ENCODE measurements at regions not wholly inside any gene's neighbourhood (a gene's known extent, or its start where the extent isn't known, plus 50 kb on each side); places are given as distances from the start of the nearest gene placed in this dataset.

DNA sequence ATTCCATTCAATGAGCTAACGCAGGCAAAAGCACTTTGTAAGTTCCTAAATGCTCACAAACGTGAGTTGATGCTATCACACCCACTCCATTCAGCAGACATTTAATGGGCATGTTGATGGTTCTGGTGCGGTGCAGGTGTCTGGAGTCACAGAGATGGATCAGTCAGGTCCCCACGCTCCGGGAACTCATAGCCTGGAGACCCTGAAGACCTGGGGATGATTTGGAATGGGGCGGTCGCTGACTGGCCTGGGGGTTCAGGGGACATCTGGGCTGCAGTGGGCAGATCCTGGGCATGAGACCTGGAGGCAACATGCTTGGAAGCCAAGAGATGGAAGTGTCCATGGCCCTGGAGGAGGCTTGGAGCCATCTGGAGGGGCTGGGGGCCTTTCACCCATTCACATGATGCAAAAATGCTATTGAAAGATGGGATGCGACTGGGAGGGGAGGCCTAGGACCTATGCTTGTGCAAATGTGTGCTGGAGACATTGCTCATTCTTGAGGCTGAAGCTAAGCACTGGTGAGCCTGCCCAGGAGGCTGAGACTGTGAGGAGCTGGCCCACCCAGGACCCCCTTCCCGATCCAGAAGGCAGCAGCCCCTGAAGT, 522.6 kb downstream of the GLRX3 start:
- DNase-seq (ENCODE audit: low read depth in 3 of 3): no peak

DNA sequence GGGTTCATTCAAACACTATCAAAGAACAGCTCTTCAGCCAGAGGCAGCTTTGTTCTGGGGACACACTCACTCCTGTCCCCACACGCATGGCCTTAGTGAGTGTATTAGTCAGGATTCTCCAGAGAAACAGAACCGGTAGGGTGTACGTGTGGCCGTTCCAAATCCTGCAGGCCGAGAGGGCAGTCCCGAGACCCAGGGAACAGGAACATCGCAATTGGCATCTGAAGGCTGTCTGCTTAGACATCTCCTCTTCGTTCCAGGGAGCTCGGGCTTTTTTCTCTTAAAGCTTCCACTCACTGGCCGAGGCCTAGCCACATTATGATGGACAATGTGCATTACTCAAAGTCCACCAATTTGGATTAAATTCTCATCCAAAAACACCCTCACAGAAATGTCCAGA, 523.3 kb downstream of the GLRX3 start:
- no peak for DNase-seq (ENCODE audit: low read depth in 3 of 3)

DNA sequence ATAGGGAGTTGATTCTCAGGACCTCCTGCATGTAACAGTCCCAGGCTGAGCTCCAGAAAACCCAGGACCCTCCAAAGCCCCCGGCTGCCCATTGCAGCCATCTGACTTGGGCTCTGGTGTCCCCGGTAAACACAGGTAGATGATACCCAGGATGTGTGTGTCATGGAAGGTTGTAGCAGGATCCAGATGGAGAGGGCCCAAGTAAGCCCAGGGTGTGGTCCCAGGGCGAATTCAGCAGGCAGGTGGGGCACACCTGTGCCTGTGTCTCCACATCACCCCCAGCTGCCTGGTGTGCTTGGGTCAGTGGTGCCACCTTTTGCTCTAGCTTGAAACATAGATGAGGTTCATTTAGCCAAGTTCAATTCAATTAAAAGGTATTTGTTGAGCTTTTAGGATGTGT, 524.1 kb downstream of the GLRX3 start:
- DNase-seq (ENCODE audit: low read depth in 3 of 3): no peak

DNA sequence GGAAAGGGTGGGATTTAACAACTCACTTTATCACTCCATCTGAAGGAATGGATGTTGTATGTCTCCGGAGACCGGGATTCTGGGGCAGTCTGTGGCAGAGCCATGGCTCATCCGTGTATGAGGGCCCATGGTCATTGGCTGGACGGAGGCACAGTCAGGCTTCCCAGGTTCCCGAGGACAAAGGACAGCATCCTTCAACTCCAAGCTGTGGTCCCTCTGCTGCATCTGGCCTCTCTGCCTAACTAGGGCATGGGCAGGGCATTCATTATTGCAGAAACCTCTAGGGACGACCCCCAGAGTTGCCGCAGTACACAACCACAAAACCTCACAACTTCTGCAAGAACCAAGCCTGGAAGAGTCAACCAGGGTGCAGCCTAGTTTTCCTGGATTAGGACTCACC, 525.2 kb downstream of the GLRX3 start:
- DNase-seq (ENCODE audit: low read depth in 3 of 3): no peak

DNA sequence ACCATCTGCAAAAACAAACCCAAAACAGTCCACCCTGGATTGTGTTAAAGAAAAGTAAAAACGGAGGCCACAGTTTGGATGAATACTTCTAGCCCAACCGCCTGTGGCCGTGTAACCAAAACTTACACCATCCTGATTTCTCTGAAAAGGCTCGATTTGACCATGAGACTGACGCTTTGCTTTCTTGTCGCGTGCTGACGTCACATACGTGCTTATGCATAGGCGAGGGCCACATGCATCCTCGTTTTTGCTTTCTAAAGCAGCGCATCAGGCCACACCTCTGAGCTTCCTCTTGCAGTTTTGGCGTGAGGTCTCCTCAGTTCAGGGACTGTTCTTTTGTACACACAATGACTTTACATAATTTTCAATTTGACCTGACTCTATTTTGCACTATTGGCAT, 526.6 kb downstream of the GLRX3 start:
- no peak for DNase-seq (ENCODE audit: low read depth in 3 of 3)

DNA sequence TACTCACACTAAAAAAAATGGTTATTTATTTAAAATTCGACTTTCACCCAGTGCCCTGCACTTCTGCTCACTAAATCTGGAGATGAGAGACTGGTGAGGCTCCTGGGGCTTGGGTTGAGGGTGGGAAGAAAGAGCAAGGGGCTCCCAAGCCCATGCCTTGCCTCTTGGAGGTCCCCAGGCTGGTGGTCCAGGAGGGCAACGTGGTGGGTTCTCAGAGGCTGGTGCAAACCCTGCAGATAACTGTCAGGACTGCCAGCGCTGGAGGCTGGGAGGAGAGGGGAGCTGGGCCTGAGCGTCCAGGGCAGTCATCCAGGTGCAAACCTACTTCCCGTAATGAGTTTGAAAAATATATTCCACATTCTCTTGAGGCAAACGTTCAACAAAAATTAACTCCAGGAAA, 528.3 kb downstream of the GLRX3 start:
- DNase-seq (ENCODE audit: low read depth in 3 of 3): no peak

DNA sequence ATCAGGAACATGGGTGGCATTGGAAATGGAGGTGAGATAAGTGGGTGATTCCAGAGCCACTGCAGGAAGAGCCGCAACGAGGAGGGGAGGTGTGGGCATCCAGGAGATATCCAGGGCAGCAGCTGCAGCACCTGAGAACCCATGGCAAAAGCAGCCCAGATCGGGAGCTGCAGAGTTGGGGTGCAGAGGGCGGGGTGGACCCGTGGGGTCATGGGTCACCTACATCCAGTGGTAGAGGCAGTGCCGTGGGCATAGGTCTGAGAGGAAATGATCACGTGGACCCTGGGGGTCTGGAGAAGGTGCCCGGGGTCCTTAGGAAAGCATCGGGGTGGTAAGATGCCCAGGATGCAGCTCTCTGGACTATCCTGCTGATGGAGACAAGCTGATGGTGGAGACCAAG, 530.0 kb downstream of the GLRX3 start:
- no peak for DNase-seq (ENCODE audit: low read depth in 3 of 3)

DNA sequence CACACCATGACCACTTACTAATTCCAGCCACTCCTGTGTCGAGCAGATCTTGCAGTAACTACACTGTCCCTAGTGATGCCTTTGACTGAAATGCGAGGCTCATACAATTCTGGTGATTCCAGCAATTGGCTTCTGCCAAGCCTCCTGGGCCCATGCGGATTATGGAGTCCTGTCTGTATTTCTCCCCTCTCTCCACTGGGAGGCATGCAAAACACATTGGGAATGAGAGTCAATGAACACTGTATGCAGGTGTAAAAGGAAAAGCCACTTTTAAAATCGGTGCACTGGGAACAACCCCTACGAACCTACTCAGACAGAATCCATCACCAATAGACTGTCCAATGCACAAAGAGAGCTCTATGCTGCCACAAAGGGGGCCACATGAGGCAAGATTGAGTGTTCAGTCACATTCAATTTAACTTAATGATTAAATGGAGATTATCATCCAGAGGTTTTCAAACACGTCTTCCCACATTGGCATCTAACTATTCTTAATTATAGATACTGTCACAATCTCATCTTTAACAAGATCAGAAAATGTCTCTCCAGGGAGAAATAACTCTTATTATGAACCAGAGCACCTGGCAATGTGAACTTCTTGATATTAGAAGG, 550.6 kb downstream of the GLRX3 start:
- no peak for DNase-seq (ENCODE audit: low read depth in 3 of 3)

DNA sequence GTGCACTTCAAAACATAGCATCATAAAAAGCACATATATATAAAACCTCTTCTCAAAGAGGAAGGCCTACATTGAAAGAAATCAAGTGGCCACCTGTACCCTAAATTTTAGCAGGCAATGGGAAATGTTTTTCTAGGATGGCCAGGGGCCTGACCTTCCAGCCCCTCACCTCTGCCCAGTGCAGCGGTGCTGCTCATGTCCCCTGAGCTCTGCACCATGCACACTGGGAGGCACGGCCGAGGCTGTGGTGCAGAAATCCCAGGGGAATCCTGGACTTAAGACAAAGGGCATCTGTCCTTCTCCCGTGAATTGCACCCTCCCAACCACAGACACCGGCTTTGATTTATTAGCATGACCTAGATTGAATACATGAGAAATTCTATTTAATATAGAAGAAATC, 551.4 kb downstream of the GLRX3 start:
- no peak for DNase-seq (ENCODE audit: low read depth in 3 of 3)

DNA sequence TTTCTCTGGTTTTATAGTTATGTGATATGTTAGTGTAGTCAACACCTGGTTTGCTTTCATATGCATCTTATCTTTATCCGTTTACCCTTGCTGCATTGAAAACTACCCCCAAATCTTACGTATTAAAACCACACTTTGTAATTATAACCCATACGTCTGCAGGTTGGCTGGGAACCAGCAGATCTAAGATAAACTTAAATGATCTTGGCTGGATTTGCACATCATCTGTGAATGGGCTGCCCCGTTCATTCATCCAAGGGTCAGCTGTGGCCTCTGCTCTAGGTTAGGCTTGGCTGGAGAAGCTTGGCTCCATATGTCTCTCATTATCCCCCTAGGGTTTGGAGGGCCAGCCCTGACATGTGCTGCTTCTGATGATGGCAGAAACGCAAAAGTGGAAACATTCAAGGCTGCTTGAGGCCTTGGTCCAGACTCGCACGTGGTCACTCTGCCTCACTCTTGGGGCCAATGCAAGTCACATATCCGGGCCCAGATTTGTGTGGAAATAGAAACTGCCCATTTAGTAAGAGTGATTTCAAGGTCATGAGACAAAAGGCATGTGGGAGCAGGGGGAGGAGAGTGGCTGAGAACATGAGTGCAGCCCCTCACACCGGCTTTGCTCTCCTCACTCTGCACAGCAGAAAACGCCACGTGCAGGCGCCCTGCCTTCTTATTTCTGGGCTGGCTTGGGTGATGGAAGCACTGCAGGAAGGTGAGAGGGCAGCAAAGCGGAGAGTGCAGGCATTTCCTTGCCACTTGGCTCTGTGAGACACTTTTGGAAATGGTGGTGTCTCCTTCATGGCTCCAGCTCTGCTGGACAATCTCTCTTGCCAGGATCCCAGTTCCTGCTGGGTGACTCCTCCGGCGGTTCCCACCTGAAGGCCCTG, 553.8 kb downstream of the GLRX3 start:
- DNase-seq (ENCODE audit: low read depth in 3 of 3): no peak

DNA sequence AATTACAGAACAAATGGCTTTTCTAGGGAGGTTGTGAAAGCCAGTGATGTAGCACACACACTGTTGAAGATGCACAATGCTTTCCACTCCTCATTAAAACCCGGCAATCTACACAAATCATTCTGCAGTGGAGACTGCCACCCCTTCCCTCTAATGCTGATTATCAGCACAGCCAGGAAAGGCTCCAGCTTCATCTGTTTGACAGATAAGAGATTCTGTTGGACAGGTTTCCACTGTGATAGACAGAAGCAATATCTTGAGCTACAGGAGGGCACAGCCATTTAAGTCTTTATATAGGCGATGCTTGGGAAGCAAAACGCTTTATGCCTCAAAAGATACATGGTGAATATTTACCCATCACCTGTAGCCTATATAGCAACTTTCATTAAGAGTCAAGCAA, 555.6 kb downstream of the GLRX3 start:
- no peak for DNase-seq (ENCODE audit: low read depth in 3 of 3)

DNA sequence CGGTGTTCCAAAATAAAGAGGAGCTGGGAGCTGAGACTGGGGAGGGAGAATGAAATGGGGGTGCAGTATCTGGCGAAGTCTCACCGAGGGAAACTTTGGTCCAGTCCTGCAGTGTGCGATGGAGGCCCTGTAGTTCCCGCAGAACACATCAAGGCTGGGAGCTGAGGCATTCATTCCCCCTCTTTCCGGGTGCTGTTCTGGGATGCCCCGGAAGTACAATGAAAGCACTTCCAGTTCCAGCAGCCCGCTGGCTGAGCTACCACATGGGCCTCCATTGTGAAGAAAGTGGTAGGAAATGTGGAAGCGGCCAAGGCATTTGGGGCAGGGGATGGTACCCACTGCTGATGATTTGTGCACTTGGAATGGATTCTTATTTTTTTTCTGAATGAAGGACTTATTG, 560.7 kb downstream of the GLRX3 start:
- no peak for DNase-seq (ENCODE audit: low read depth in 3 of 3)

DNA sequence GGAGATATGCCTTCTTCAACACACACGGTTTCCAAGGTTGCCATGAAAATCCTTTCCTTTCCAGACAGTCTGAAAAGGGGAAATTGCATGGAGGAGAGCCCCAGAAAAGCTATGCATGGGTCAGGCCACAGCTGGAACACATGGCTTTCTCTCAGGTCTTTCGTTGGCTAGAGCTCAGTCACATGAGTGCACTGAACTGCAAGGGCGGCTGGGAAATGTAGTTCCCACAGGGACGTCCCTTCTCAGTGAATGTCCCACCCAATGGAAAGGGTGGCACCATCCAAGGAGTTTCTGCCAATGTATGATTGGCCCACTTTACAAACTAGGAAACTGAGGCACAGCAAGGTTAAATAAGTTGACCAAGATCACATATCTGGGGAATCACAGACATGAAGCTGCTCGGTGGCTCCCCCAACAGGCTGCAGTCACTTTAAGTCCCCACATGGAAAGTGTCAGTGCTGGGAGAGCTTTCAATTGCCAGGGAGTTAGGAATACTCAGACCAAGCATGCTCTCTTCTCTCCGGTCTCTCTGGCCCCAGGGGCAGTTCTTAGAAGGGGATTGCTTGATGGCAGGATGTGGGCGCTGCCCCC, 571.3 kb downstream of the GLRX3 start:
- no peak for DNase-seq (ENCODE audit: low read depth in 3 of 3)

DNA sequence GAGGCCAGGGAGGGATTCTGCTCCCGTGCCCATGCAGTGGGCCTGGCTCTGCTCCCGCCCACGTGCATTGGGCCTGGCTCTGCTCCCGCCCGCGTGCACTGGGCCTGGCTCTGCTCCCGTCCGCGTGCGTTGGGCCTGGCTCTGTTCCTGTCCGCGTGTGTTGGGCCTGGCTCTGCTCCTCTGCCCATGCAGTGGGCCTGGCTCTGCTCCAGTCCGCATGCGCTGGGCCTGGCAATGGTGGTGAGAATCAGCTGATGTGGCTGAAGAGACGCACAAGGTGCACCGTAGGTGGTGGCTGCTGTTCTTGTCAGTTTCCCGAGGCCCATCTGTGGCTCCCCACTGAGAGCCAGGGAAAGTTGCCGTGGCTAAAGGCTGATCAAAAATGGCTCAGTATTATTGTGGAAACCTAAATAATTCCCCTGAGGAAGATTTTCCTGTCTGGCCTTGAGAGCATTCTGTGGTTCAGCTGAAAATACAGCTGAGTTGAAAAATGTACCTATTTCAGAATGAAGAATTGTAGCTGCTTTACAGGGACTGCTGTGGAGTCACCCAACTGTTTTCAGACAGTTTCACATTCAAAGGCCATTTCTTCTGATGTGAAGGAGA, 572.4 kb downstream of the GLRX3 start:
- no peak for DNase-seq (ENCODE audit: low read depth in 3 of 3)

DNA sequence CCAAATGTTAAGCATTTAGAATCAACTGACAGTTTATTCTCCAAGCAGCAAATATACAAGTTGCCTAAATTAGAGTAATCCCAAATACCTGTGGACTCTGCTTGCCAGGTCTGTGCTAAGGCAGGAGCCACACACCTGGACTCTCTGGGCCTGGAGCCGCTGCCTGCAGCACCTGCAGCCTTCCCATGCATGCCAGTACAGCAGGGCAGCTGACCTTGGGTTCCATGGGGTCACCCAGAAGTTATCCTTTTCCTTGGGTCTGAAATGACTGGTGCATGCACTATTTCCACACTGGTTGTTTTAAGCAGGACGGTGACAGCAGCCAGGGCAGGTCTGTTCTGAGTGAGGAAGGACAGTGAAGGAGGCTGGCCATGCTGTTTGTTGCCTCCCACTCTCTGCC, 573.2 kb downstream of the GLRX3 start:
- DNase-seq (ENCODE audit: low read depth in 3 of 3): no peak

DNA sequence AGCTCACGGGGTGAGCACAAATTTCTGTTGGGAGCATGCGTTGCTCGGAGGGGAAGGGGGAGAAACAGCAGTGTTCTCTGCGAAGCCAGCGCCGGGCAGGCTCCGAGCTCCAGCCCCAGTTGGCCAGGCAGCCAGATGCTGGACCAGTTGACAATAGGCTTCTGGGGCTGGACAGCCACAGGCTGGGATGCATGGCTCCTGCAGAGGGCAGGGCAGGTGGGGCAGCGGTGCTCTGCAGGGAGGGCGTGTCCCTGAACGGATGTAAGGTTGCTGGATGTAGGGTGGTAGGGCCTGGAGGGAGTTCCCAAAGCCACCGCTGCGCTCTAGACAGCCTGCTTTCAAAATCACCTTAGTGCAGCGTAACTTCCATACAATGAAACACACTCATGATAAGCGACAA, 574.9 kb downstream of the GLRX3 start:
- no peak for DNase-seq (ENCODE audit: low read depth in 3 of 3)

DNA sequence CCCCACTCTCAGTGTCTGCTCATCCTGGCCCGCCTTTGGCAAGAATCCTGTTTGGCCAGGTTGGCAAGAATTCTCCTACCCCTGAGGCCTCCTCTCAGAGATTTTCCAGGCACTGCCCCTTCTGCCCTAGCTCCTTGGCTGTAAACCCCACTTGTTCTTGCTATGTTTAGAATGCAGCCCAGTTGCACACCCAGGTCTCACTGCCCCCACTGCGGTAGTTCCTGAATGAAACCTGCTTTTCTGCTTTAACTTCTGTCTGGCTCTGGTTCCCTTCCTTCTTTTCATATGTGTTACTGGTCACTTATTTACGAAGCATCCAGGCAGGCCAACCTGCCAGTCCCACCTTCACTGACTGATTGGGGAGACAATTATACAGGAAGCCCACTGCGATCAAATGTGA, 576.9 kb downstream of the GLRX3 start:
- no peak for DNase-seq (ENCODE audit: low read depth in 3 of 3)

DNA sequence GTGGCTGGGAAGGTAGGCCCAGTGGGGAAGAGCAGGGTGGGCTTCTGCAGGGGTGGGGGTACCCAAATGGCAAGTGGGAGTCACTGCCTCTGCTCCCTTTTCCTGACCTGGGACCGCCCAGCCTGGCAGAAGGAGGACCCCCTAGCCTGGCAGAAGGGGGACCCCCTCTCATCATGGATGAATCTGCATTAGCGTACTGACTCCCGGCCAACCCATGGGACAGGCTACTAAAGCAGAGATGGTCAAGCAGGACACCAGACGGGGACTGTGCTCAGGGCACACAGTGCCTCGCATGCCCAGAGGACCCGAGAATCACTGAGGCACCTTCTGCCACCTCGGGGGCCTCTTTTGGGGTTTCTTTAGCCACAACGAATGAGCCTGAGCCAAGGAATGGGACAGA, 577.5 kb downstream of the GLRX3 start:
- no peak for DNase-seq (ENCODE audit: low read depth in 3 of 3)

DNA sequence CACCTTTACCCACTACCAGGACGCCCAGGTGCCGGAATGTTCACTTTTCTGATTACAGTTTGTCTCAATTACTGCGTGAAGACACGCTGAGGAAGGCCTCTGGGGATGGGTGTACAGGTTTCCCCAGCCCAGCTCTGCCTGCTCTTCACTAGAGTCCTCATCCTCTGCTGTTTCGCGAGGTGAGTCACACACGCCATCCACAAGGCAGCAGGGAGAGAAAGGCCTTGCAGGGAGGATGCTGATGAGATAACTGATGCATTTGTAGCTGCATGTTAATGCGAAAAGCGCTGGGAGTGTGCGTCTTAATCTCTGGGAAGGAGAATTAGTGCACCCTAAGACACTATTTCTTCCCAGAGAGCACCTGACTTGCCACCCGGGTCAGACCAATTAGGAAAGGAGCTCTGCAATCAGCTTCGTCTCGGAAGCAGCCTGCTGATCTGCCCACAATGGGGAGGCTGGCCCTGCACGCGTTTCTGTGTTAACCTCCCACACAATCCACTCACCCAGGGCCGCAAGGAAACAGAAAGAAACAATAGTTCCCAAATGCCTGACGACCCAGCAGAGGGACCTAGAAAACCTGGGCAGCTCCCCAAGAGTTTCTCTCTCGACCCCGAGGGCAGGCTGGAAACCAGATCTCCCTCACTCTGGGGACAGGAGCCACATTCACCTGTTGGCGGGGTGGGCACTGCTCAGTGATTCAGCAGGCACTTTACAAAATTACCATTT, 578.7 kb downstream of the GLRX3 start:
- DNase-seq (ENCODE audit: low read depth in 3 of 3): no peak

DNA sequence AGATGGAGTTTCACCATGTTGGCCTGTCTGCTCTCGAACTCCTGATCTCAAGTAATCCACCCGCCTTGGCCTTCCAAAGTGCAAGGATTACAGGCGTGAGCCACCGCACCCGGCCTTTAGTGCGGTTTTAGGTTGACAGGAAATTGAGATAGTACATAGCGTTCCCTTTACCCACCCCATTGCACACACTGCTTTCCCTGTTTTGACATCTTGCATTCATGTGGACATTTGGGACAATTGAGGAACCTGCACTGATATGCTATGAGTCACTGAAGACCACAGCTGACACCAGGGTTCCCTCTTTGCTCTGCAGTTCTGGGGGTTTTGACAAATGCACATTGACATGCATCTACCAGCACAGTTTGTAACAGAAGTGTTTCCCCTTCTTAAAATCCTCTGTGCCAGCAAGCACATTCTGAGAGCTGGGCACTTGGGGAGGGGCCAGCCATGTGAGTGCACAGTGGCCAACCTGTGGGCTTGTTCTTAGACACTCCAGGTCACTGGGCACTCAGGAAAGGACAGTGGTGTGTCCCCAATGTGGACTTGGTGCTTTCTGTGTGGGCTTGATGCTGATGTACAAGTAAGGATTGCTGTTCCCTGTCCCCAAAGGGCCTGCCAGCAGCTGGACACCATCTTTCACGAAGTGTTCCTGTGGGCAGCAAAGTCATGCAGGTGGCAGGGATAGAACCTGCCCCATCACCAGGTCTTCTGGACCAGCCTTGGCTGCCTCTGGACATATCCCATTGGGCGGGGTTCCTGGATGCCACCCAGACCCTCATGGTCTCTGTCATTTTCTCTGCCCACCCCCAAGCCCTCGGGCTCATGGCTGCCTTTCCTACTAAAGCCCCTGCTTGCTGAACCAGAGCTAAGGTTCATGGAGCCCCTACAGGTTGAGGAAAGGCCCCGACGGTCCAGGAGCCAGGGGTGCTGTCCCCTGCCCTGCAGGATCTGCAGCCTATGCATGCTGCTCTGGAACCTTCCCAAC, 579.8 kb downstream of the GLRX3 start:
- no peak for DNase-seq (ENCODE audit: low read depth in 3 of 3)

All from stimulated activated CD4-positive, alpha-beta T cell treated with anti-CD3 and anti-CD28 coated beads, TNF-alpha, amount 100 ng/mL, for 48 hours (primary cell).